ENCODE measurements at regions not wholly inside any gene's neighbourhood (a gene's known extent, or its start where the extent isn't known, plus 50 kb on each side); places are given as distances from the start of the nearest gene placed in this dataset.
"Not testable (repeated sequence)": the region's sequence is repeated elsewhere in the genome, so short reads cannot be mapped to it uniquely, and the experiment has no call there.

DNA sequence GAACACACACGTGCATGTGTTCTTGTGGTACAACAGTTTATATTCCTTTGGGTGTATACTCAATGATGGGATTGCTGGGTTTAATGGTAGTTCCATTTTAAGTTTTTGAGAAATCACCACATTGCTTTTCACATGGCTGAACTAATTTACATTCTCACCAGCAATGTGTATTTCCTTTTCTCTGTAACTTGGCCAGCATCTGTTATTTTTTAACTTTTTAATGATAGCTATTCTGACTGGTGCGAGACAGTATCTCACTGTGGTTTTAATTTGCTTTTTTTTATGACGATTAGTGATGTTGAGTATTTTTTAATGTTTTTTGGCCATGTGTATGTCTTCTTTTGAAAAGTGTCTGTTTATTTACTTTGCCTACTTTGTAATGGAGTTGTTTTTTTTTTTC is 256.6 kb downstream of the ZWINT start:
- DNase-seq: no peak

DNA sequence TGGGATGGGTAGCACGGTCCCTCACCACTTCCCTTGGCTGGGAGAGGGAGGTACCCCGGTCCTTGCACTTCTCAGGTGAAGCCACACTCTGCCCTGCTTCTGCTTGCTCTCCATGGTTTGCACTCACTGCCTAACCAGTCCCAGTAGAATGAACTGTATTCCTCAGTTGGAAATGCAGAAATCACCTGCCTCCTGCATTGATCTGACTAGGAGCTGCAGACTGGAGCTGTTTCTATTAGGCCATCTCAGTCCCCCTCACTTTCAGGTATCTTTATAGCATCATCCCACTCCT is 264.9 kb downstream of the ZWINT start:
- DNase-seq: no peak

DNA sequence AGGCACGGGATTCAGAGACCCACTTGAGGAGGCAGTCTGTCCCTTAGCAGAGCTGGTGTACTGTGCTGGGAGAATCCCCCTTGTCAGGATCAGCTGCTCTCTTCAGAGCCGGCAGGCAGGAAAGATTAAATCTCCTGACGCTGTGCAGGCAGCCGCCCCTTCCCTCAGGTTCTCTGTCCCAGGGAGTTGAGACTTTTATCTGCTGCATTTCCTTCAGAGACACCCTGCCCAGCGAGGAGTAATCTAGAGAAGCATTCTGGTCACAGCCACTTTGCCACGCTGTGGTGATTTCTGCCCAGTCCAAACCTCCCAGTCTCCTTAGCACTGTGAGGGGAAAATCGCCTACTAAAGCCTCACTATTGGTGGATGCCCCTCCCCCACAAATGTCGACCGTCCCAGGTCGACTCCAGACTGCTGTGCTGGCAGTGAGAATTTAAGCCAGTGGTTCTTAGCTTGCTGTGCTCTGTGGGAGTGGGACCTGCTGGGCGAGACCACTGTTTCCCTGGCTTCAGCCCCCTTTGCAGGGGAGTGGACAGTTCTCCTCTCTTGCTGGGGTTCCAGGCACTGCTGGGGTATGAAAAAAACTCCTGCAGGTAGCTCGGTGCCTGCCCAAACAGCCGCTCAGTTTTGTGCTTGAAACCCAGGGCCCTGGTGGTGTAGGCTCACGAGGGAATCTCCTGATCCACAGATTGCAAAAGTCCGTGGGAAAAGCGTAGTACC is 265.4 kb downstream of the ZWINT start:
- no peak for DNase-seq

DNA sequence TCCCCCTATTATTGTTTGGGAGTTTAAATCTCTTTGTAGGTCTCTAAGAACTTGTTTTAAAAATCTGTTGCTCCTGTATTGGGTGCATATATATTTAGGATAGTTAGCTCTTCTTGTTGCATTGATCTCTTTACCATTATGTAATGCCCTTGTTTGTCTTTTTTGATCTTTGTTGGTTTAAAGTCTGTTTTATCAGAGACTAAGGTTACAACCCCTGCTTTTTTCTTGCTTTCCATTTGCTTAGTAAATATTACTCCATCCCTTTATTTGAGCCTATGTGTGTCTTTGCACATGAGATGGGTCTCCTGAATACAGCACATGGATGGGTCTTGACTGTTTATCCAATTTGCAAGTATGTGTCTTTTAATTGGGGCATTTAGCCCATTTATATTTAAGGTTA is 267.4 kb downstream of the ZWINT start:
- DNase-seq: not testable (repeated sequence)

DNA sequence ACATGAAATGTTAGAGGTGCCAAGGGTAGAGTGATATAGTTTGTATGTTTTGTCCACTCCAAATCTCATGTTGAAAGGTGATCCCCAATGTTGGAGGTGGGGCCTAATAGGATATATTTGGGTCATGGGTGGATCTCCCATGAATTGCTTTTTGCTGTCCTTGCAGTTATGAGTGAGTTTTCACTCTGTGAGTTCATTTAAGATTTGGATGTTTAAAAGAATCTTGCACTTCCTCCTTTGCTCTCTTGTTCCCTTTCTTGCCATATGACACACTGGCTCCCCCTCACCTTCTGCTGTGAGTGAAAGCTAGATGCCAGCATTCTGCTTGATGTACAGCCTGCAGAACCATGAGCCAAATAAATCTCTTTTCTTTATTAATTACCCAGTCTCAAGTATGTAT is 269.2 kb downstream of the ZWINT start:
- DNase-seq: no peak

DNA sequence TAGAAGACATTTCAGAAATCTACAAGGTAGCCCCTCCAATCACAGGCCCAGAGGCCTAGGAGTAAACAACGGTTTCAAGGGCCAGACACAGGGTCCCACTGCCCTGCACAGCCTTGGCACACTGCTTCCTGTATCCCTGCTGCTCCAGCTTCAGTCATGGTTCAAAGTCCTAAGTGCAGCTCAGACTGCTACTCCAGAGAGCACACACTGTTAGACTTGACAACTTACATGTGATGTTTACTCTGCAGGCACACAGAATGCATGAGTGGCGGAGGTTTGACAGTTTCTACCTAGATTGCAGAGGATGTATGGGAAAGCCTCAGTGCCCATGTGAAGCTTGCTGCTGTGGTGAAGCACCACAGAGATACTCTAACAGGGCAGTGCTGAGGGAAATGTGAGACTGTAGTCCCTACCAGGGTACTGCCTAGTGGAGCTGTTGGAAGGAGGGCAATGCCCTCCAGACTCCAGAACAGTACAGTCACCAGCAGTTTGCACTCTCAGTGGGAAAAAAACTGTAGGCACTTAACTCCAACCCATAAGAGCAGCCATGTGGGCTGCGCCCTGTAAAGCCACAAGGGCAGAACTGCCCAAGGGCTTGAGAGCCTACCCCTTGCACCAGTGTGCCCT is 270.0 kb downstream of the ZWINT start:
- DNase-seq: no peak

DNA sequence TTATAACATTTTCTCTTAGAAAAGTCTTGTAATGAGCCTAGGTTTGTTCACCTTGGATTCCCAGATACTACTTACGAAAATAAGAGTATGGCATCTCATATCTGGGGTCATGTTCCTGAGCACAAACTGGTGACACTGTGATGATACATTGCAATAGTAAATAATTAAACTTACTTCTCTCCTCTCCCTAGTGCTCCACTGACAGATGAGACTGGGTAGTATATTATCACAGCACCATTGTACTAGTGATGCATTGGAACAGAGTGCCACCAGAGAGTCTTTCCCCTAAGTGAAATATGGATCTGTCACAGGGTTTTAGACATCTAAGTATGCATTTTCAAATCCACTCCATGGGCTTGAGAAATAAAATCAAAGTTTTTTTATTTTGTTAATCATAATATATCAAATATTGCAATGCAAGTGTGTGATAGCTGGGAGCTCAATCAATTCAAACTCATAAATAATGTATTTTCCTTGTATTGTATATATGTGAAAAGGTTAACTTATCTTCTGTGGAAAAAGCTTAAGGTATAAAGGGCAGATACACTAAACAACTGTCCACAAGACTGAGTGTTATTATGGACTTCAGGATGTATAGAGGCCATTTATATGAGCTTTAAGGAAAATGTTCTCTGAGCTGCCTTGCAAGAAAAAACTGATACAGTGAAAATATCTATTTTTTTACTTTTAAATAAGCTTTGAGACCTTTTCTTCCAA is 275.5 kb downstream of the ZWINT start:
- no peak for DNase-seq

DNA sequence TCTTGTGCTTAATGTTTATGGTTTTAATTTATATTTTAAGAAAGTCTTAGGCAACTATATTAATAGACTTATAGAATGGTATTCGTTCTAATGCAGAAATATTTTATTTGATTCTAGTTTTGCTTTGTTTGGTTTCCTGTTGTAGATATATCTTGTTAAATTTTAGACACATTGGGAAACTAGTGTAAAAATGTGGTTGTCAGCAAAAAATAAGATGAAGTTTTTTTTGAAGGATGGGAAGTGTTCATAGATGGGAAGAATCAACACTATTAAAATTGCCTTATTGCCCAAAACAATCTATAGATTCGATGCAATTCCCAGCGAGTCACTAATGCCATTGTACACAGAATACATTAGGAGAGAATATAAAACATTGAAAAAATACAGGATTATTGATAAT is 278.9 kb downstream of the ZWINT start:
- DNase-seq: no peak

DNA sequence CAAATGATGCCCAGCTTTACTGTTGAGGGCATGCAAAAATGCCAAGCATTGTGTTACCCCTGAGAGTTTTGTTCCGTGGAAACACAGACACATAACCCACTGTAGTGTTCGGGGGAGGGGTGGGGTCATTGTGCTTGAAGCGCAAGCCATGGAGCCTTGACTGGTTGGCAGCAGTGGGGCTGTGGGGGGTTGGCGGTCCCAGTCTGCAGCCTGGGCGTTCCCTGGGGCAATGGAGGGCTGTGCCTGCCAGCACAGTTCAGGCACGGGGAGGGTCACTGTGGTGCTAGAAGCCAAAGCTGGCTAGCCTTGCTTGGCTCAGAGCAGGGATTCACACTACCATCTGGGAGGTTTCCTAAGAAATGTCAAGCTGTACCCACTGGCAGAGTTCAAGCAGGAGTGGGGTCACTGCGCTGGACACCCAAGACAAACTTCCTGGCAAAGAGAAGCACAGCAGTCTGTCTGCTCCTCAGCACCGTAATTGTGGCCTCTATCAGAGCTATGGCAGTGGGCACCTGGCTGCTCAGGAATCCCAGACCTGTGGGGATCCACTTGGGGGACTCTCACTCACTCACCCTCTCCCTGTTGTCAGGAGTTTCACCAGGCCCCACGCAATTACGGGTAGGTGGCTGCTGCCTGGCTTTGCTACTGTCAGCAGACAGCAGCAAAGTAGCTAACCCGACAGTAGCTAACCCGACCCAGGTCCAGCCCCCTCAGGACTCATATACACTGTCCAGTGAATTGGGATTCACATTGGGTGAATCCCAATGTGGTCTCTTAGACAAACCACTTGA is 292.4 kb downstream of the ZWINT start:
- no peak for DNase-seq

DNA sequence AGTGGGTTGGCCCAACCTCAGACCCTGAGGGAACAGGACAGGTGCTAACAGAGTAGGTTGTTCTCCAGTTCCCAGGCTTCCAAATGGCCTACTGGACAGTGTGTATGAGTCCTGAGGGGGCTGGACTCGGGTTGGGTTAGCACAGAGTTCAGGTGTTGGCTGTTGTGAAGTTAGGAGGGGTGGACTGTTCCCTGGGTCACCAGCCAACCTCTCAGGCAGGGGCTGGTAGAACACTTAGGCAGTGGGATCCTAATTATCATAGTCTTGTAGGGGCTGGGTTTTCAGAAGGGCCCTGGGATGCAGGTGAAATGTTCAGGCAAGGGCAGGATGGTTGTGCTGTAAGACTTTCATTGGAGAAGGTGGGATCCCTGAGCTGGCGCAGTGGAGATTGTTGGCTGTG is 293.0 kb downstream of the ZWINT start:
- no peak for DNase-seq

DNA sequence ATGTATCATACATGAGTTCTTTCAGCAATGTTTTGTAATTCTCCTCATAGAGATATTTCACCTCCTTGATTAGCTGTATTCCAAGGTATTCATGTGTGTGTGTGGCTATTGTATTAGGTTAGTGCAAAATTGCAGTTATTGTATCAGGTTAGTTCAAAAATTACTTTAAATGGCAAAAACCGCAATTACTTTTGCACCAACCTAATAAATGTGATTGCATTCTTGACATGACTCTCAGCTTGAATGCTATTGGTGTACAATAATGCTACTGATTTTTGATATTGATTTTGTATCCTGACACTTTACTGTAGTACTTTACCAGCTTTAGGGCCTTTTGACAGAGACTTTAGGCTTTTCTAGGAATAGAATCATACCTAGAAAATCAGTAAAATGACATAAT is 297.4 kb downstream of the ZWINT start:
- no peak for DNase-seq

DNA sequence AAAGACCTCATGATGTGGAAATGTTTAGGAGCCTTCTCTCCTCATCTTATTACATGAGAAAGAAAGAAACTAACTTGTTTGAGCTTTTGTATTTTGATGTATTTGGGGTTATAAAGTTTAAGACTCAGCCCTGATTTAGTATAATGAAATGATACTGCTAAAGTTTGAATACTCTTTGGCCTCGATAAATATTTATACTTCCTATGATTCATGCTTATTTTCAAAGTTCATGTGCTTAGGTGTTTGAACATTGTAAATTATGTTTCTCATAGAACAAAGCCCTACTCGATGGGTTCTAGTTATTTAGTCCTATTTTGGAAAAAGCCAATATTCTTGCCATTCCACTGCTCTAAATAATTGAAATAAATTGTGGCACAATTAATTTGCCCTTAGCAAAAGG is 303.2 kb downstream of the ZWINT start:
- no peak for DNase-seq

DNA sequence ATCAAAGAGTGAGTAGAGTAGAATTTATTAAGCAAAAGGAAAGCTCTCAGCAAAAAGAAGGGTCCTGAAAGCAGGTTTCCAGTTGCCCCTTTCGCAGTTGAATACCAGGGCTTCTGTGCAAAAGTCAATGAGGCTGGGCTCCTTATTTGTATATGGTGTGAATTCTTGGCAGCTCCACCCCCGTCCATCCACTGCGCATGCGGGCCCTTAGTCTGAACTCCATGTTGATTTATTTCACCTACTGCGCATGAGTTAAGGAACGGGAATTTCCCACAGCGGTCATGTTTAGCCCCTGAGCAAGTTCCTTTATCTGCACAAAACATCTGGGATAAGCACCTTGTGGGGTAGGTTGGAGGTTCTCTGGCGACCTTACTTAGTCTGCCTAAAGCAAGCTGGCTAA is 325.6 kb downstream of the ZWINT start:
- no peak for DNase-seq

DNA sequence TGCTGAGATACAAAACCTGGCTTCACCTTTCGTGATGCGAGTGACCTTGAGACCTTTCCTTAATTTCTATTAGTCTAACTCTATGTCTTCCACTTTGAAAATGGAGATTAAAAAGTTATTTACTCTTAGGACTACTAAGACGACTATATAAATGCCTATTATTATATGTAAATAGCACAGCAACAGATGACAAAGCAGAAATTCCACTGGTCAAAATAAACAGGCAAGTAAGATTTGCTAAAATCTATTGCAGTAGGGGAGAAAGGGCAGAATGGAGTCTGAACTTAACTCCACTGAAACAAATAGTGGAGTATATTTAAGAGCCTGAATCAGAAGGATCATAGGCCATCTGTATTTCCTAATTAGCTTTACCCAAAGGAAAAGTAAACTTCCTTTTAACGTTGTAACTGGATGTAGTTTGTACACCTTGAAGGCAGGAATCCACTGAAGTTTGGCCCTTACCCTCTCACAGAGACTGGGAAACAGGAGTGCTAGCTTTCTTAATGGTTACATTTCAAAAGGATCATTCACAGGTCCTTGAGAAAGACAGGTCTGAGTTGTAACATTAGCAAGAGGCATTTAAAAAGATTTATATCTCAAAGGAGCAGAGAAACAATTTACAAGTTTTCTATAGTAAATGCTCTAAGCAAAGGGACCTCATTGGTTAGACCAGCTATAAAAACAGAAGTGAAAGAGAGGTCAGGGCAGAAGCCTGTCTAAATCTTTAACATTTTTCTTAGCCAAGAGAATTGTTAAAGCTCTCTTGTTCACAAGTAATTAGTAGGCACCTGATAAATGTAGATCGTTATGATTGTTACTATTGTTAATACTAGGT is 332.5 kb downstream of the ZWINT start:
- DNase-seq: no peak

DNA sequence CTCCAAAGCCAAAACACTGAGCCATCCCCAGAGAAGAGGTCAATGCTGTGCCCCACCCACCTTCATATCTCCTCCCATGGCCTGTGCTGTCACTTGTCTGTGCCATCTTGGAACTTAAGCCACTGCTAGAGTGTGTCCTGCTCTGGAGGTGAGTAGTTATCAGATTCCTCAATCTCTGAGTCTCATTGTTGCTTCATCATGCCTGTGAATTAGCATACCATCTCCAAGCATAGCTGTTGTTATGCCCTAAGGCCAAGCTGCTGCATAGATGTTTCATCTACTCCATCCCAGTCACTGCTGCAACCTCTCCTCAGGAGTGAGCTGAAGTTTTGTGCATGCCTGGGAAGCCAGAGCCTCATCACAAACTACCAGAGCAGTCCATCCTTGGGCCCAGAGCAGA is 349.0 kb downstream of the ZWINT start:
- no peak for DNase-seq

DNA sequence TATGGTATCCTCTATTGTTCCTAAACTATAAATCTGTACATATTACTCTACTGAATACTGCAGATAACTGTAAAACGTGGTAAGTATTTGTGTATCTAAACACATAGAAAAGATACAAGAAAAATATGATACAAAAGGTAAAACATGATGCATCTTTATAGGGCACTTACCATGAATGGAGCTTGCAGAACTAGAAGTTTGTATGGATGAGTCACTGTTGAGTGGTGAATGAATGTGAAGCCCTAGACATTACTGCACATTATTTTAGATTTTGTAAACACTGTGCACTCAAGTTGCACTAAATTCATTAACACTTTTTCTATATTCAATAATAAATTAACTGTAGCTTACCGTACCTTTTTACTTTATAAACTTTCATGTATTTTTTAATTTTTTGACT is 357.5 kb downstream of the ZWINT start:
- no peak for DNase-seq

DNA sequence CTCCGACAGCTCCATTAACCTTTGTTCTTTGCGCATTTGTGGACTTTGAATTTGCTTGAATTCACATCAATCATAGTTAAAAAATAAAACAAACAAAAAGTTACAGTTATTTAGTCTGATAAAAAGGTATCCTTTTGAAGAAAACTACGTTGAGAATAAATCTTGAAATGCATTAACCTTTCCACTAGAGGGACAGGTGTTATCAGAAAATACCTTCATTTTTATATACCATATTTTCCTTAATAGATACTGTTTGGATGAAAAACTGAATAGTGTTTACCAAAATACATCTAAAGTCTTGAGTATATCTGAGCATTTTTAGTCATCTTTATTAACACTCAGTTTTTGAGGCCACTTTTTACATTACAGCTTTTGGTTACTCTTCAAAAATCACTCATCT is 371.9 kb downstream of the ZWINT start:
- no peak for DNase-seq

DNA sequence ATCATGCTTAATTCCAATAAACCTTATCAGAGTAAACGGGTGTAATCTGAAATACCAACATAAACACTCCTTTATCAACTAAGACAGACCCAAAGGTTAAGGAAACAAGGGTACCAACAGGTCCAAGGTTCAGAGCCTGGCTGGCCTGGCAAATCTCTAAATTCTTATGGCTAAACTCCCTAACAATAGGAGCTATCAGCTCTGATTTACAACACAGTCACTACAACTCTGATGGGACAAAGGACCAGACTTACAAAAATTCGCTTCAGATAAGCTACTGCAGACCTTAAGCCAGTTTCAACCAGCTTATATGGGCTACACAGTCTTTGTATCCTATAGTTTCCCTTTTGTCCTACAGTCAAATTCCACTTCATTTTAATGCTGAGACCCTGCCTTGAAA is 381.9 kb downstream of the ZWINT start:
- DNase-seq: no peak

DNA sequence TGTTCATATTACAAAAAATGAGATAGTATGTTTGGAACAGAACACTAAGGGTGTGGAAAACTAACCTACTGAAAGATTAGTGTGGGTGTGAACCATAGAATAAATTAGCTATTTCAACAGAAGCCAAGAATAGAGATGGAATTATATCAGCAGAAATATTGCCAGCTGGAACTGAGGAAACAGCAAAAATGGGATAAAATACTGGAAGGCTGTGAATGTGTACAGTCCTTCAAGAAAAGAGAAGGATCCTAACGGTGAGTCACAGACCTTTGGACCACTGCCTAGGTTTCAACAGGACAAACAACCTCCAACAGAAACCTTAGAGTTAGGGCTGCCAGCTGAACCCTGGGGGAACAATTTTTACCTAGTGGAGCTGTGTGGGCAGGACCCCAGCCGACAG is 395.0 kb downstream of the ZWINT start:
- DNase-seq: peak in 1 of 3 donors; percentile 37

DNA sequence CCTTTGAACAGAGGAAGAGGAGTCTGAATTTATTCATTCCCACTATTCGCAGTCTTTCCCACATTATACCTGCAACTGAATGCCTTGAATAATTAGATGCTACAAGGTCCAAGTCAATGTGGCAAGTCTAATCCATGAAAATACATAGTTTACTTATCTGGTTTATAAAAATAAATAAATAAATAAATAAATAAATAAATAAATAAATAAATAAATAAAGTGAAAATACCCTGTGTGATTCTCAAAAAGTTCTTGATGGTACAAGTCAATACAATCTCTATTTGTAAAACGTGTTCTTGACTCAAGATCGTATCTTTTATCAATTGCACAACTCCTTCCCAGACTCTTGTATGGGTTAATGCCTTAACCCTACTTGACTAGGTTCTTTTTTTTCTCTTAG is 417.7 kb downstream of the ZWINT start:
- no peak for DNase-seq

DNA sequence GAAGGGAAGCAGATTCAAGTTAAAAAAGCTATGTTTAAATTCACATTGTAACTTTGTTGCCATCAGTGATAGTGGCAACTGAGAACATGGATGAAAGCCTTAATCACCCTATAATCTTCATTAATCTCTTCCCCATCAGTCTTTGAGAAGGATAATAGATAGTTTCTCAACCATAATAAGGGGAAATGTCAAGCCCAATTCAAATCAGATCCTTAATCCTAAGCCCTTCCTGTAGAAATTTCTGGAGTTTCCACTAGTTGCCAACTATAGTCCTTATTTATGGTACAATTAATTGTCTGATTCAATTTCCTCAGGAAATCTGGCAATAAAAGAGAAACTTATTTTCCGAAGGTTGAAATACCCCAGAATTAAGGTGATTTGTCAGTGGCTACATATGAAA is 431.8 kb downstream of the ZWINT start:
- DNase-seq: no peak

Measured in muscle of back (tissue), 3 donors.